ENCODE measurements at regions not wholly inside any gene's neighbourhood (a gene's known extent, or its start where the extent isn't known, plus 50 kb on each side); places are given as distances from the start of the nearest gene placed in this dataset.
"Not testable (repeated sequence)": the region's sequence is repeated elsewhere in the genome, so short reads cannot be mapped to it uniquely, and the experiment has no call there.

DNA sequence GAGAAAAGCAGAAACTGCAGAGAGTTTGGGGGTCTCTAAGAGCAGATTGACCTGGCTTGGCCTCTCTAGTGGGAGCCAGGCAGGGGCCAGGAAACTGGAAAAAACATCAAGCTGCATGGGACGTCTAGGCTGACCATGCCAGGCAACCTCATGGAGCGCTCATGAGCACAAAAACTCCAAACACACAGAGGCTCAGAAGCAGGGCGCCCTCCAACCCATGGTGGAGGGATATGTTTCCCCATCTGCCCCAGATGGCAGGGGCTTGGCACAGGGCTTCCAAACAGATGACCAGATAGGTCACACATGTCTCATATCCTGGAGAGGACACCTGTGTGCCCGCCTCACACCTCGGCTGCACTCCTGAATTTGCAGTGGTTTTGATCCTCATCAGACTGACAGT lies 879.0 kb downstream of the UQCRFS1 start:
- no peak for DNase-seq

DNA sequence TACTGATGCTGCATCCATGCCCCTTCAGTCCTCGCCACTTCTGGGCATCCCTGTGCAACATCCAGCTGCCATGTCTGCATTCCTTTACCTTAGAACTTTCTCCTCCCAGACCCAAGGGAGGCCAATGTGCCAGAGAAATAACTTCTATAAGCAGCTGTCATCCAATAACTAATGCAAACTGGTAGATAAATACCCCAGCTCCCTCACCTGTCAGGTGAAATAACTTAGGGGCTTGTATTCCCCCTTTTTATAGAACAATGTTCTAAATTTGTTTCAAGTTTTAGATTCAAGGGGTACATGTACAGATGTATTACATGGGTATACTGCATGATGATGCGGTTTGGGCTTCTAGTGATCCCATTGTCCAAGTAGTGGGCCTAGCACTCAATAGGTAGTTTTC lies 880.1 kb downstream of the UQCRFS1 start:
- DNase-seq, result no peak

GRCh38 chr19:28332351-28332750 lies 880.6 kb downstream of the UQCRFS1 start:
- no peak for DNase-seq

- DNase-seq, result no peak
Observed at GRCh38 chr19:28331596-28331995, 881.4 kb downstream of the UQCRFS1 start.

- DNase-seq, result no peak
Observed at GRCh38 chr19:28330831-28331230, 882.1 kb downstream of the UQCRFS1 start.

- no peak for DNase-seq
Observed at GRCh38 chr19:28329429-28329828, 883.5 kb downstream of the UQCRFS1 start.

DNA sequence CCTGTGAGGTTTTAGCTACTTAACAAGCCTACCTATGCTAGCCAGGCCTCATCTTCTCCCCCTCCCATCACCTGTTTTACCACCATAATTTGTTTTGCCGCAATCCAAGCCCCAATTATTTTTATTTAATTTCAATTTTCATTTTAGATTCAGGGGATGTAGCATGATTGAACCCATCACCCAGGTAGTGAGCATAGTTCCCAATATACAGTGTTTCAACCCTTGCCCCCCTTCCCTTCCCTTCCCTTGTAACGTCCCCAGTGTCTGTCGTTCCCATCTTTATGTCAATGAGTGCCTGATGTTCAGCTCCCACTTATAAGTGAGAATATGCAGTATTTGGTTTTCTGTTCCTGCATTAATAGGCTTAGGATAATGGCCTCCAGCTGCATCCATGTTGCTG lies 885.0 kb downstream of the UQCRFS1 start:
- DNase-seq, result no peak

GRCh38 chr19:28326746-28327145 lies 886.2 kb downstream of the UQCRFS1 start:
- no peak for DNase-seq

GRCh38 chr19:28324275-28325060 lies 888.5 kb downstream of the UQCRFS1 start:
- no peak for DNase-seq

DNA sequence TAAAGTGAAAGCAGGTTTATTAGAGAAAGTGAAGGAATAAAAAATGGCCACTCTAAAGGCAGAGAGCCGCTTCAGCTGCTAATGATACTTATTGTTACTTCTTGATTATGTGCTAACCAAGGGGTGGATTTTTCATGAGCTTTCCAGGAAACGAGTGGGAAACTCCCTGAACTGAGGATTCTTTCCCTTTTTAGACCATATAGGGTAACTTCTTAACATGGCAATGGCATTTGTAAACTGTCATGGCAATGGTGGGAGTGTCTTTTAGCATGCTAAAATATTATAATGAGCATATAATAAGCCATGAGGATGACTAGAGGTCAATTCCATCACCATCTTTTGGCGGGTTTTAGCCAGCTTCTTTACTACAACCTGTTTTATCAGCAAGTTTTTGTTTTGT lies 890.0 kb downstream of the UQCRFS1 start:
- DNase-seq, result no peak

DNA sequence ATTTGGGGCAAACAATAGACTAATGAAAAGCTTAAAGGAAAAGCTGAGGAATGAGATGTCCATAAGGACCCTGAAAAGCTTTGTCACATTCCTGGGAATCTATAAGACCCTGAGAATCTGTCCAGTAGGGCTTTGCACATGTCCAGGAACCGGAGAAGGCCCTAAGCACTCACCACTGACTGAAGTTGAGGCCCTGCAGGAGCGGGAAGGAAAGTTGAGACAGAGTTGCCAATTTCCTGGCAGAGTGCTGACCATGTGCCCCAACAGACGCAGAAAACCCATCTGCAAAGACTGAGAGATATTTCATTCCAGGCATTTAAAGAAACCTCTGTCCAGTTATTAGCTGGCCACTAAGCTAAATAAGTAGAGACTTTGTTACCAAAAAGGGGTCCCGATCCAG lies 890.5 kb downstream of the UQCRFS1 start:
- no peak for DNase-seq

DNA sequence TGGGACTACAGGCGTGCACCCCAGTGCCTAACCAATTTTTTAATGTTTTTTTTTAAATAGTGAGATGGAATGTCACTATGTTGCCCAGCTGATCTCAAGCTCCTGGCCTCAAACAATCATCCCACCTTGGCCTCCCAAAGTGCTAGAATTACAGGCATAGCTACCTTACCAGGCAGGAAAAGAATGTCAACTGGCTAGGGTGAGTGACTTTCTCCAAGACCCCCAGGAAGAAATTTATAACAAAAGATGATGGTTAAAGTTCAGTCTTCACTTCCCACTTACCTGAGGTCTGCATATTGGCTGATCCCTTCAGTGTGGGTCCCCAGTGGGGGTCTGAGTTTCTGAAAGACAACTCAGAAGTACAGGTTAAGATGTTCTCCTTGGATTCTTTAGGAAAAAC lies 893.0 kb downstream of the UQCRFS1 start:
- no peak for DNase-seq

DNA sequence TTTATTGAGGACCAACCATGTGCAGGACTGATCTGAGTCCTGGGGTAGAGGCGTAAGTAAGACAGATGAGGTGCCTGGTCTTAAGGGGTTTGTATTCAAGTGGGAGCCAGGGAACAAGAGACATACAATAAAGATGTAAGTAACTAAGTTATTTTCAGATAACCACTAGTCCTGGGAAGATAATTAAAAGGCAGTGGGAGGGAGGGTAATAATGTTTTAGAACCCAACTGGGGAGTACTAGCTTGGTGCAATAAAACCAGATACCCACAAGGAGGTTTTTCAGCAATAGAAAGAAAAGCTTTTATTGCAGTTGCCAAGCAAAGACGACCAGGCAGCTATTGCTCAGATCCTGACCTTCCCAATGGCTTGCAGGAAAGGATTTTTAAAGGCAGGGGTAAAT lies 893.7 kb downstream of the UQCRFS1 start:
- DNase-seq, result no peak

DNA sequence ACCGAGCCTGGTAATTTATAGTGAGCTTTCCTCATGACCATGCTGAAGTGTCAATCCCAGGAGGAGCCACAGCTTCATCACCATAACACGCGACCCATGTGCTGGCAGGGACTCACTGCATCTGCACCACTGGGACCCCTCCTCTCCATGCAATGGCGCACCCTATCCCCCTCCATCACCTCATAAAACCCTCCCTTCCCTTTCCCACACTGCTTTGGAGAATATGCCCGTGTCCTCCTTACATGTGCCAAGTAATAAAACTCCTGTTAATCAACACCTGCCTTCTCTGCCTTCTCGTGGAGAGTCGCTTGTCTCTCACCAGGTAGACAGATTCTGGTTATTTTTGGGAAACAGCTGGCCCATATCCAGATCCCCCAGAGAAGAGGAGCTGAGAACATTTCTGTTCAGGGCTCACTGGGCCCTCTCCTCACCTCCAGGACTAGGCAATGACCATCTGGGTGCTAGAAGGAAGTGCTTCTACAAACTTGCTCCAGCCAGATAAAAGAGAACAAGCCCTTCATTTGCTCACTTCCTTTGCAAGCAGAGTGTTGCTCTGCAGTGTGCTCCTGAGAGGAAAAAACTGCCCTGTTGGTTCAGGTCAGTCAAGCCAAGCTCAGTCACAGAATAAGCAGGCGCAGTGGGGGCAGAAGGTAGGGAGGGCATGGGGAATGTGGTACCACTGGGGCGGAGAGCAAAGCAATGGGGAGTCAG lies 894.3 kb downstream of the UQCRFS1 start:
- no peak for DNase-seq

GRCh38 chr19:28316464-28316863 lies 896.5 kb downstream of the UQCRFS1 start:
- DNase-seq, result no peak

DNA sequence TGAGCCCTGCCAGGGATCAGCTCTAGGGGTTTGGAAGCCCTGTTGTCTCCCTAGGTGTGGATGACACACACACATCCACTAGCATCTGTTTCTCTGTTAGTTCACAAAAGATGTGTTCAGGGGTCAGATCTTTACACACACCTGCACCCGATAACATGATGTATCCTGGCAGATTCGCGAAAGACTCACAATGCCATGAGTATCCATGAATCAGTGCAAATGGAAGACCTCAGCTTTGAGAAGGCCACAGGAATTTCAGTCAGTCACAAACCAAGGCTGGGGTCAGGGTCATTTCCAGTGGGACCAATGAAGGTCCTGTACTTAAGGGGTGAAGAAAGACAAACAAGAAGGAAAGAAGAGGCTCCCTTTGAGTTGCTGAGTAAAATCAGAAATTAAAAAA lies 898.2 kb downstream of the UQCRFS1 start:
- DNase-seq, result no peak

- no peak for DNase-seq
Observed at GRCh38 chr19:28314287-28314686, 898.7 kb downstream of the UQCRFS1 start.

- no peak for DNase-seq
Observed at GRCh38 chr19:28313633-28314032, 899.3 kb downstream of the UQCRFS1 start.

GRCh38 chr19:28312269-28312668 lies 900.7 kb downstream of the UQCRFS1 start:
- DNase-seq, result no peak

DNA sequence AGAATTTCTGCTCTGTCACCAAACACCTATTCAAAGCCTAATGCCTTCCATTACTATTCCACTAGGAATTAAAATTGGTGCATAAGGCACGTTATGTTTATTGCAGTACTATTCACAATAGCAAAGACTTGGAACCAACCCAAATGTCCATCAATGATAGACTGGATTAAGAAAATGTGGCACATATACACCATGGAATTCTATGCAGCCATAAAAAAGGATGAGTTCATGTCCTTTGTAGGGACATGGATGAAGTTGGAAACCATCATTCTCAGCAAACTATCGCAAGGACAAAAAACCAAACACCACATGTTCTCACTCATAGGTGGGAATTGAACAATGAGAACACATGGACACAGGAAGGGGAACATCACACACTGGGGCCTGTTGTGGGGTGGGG lies 902.1 kb downstream of the UQCRFS1 start:
- not testable (repeated sequence) for DNase-seq

DNA sequence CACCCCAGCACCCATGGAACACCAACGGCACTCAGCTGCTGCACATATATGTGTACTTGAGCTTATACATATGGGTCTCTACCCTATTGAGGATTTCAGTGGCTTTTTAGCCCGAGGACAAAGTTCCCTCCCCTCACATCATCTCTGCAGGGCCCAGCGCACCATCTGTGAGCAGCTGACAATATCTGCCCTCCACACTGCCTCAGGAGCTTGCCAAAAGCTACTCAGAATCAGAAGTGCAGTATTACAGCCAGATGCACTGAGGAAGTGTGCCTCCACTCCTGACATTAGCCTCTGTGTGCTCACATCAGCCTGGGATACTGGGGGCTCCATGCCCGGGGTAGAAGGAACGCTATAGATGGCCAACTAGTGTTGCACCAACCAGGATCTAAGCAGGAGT lies 903.9 kb downstream of the UQCRFS1 start:
- no peak for DNase-seq

GRCh38 chr19:28307963-28308362 lies 905.0 kb downstream of the UQCRFS1 start:
- DNase-seq, result no peak

DNA sequence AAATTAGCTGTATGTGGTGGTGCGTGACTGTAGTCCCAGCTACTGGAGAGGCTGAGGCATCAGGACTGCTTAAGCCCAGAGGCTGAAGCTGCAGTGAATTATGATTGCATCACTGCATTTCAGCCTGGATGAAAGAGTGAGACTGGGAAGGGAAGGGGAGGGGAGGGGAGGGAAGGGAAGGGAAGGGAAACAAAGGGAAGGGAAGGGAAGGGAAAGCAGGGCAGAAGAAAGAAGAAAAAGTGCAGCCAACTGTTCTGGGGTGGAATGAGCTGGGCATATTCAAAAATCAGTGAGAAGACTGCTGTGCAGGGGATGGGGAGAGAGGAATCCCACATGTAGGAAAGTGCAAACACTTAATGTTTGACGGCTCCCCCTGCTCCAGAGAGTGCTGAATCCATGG lies 905.5 kb downstream of the UQCRFS1 start:
- no peak for DNase-seq

DNA sequence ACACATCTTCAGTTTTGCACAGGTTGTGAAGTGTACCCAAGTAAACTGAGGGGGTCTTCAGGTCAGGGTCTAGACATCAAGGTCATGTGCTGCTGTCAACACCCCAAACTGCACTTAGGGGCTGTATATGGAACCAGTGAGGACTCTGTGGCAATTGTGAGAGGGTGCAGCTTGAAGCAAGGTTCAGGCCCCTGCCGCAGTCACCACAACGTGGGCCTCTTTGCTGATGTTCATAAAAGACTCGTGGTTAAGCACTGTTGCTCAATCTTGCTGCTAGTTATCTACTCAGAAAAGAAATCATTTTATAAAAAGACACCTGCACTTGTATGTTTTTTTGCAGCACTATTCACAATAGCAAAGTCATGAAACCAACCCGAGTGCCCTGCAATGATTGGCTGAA lies 907.4 kb downstream of the UQCRFS1 start:
- no peak for DNase-seq

GRCh38 chr19:28303502-28303901 lies 909.4 kb downstream of the UQCRFS1 start:
- DNase-seq, result no peak

Measured in COR-L47 (cell line).